HCT116 (cell line): ENCODE measurements at regions not wholly inside any gene's neighbourhood (a gene's known extent, or its start where the extent isn't known, plus 50 kb on each side); places are given as distances from the start of the nearest gene placed in this dataset.
"Not testable (repeated sequence)": the region's sequence is repeated elsewhere in the genome, so short reads cannot be mapped to it uniquely, and the experiment has no call there.

Experiments used
- ATAC-seq: fragments of 200-7000 bp; cut with Tn5 transposase; 2 replicates; pipeline ENCODE4 v1.9.1; 2020; ENCODE audit warnings: mild to moderate bottlenecking, moderate library complexity
- BruUV-seq: library from RNA; stranded (reverse); fragments of 400-500 nt; replicated peaks from 2 replicates; lab custom pipeline; 2021; lab: Mats Ljungman, UMichigan
- CTCF ChIA-PET: fragments of 300-600 bp; sonication (Branson Sonifier 250); formaldehyde crosslinking; loops from one replicate; lab custom pipeline; 2021; ENCODE audit warnings: antibody characterized with exemption; lab: Charles Lee
- POLR2A ChIA-PET: fragments of 300-600, 350-600 bp; sonication (Branson Sonifier 250); formaldehyde crosslinking; loops from one replicate; lab custom pipeline; 2021; ENCODE audit warnings: antibody characterized with exemption; lab: Charles Lee
- RAD21 ChIA-PET, 2 experiments: fragments of 300-600 bp; sonication (Branson Sonifier 250); formaldehyde crosslinking; loops; one replicate each; lab custom pipeline; 2023; ENCODE audit warnings: low total read pairs in 2 of 2; ENCODE audit not compliant: uncharacterized antibody in 2 of 2, unreplicated experiment in 2 of 2, low non-redundant PET in 1 of 2; lab: Charles Lee
- DNase-seq: peaks from one replicate; pipeline ENCODE4 v3.0.0-alpha.2; 2010; ENCODE audit warnings: low read depth, low spot score
- H2AFZ ChIP-seq: fragments of 200-600 bp; shearing (Covaris generic), sonication (generic); 2 replicates; pipeline ENCODE4 v1.6.1; 2017; ENCODE audit warnings: low read depth, mixed run types, mixed read lengths, antibody characterized with exemption, low read length; ENCODE audit not compliant: poor library complexity, severe bottlenecking
- H3K27ac ChIP-seq: 2 replicates; pipeline ENCODE4 v1.5.1; 2012; ENCODE audit warnings: low read depth, low read length
- H3K27me3 ChIP-seq: fragments of 200-600 bp; sonication (generic); 2 replicates; pipeline ENCODE4 v1.6.1; 2016; ENCODE audit warnings: mixed run types, low read length, mixed read lengths; ENCODE audit not compliant: insufficient read depth
- H3K36me3 ChIP-seq, 2 experiments: fragments of 200-500 bp in 1 of 2; fragments of 200-600 bp in 1 of 2; sonication (Bioruptor generic) in 1 of 2; sonication (generic) in 1 of 2; 2 replicates each; pipeline versions ENCODE4 v1.5.1 to v1.6.1; 2014 to 2016; ENCODE audit warnings: low read length in 2 of 2, inconsistent platforms in 1 of 2, mixed read lengths in 1 of 2, mixed run types in 1 of 2; ENCODE audit not compliant: insufficient read depth in 2 of 2, control insufficient read depth in 1 of 2
- H3K4me1 ChIP-seq, 2 experiments: fragments of 200-600 bp in 1 of 2; sonication (generic) in 1 of 2; 2 replicates each; pipeline versions ENCODE4 v1.5.1 to v1.6.1; 2012 to 2017; ENCODE audit warnings: low read length in 2 of 2, inconsistent platforms in 1 of 2, mild to moderate bottlenecking in 1 of 2, mixed read lengths in 1 of 2, mixed run types in 1 of 2, moderate library complexity in 1 of 2; ENCODE audit not compliant: insufficient read depth in 2 of 2, control insufficient read depth in 1 of 2
- H3K4me2 ChIP-seq: fragments of 200-600 bp; sonication (generic); 2 replicates; pipeline ENCODE4 v1.6.1; 2017; ENCODE audit warnings: mixed run types, low read length, mixed read lengths
- H3K4me3 ChIP-seq, 2 experiments: fragments of 200-600 bp in 1 of 2; sonication (generic) in 1 of 2; replicated peaks in 1 of 2; 2 replicates each; pipeline ENCODE4 v1.5.1; 2011 to 2016; ENCODE audit warnings: low read length in 2 of 2, control low read depth in 1 of 2, low read depth in 1 of 2, mild to moderate bottlenecking in 1 of 2, mixed read lengths in 1 of 2, mixed run types in 1 of 2
- H3K79me2 ChIP-seq: fragments of 200-600 bp; sonication (generic); 2 replicates; pipeline ENCODE4 v1.6.1; 2017; ENCODE audit warnings: mild to moderate bottlenecking, mixed run types, low read length, moderate library complexity, mixed read lengths; ENCODE audit not compliant: insufficient read depth
- H3K9ac ChIP-seq: fragments of 200-600 bp; sonication (generic); 2 replicates; pipeline ENCODE4 v1.6.1; 2016; ENCODE audit warnings: low read length, mixed read lengths
- H3K9me2 ChIP-seq: fragments of 200-600 bp; sonication (generic), shearing (Covaris generic); 2 replicates; pipeline ENCODE4 v1.6.1; 2017; ENCODE audit warnings: mixed run types, mild to moderate bottlenecking, moderate library complexity; ENCODE audit not compliant: insufficient read depth
- H3K9me3 ChIP-seq, 2 experiments: fragments of 200-500 bp in 1 of 2; fragments of 200-600 bp in 1 of 2; sonication (Bioruptor generic) in 1 of 2; sonication (generic) in 1 of 2; 2 replicates each; pipeline ENCODE4 v1.6.1; 2014 to 2017; ENCODE audit warnings: low read length in 2 of 2, mixed read lengths in 2 of 2, inconsistent platforms in 1 of 2, low read depth in 1 of 2, mild to moderate bottlenecking in 1 of 2, mixed run types in 1 of 2, moderate library complexity in 1 of 2; ENCODE audit not compliant: control insufficient read depth in 1 of 2, insufficient read depth in 1 of 2
- H4K20me1 ChIP-seq: fragments of 200-600 bp; sonication (generic), shearing (Covaris generic); 2 replicates; pipeline ENCODE4 v1.6.1; 2017; ENCODE audit warnings: mixed run types, mild to moderate bottlenecking, moderate library complexity; ENCODE audit not compliant: insufficient read depth
- CBX3 ChIP-seq: IDR thresholded peaks from 2 replicates; pipeline ENCODE4 v1.6.1; 2012; ENCODE audit warnings: low read depth
- ELF1 ChIP-seq: IDR thresholded peaks from 2 replicates; pipeline ENCODE4 v1.6.1; 2012; ENCODE audit warnings: low read depth, borderline replicate concordance
- EZH2 ChIP-seq: fragments of 200-600 bp; sonication (generic); IDR thresholded peaks from 2 replicates; pipeline ENCODE4 v1.6.1; 2017; ENCODE audit warnings: antibody characterized with exemption, mixed run types
- FOSL1 ChIP-seq: IDR thresholded peaks from 2 replicates; pipeline ENCODE4 v1.6.1; 2012; ENCODE audit warnings: low read depth
- JUND ChIP-seq: IDR thresholded peaks from 2 replicates; pipeline ENCODE4 v1.6.1; 2012
- POLR2A ChIP-seq: IDR thresholded peaks from 2 replicates; pipeline ENCODE4 v1.7.0; 2011; ENCODE audit warnings: borderline replicate concordance; ENCODE audit not compliant: insufficient read depth, insufficient read length; ENCODE audit errors: extremely low read depth
- POLR2AphosphoS5 ChIP-seq: IDR thresholded peaks from 2 replicates; pipeline ENCODE4 v1.6.1; 2011; ENCODE audit warnings: mild to moderate bottlenecking, low read depth, low read length, moderate library complexity
- SP1 ChIP-seq: IDR thresholded peaks from 2 replicates; pipeline ENCODE4 v1.6.1; 2012; ENCODE audit warnings: low read depth
- SRF ChIP-seq: IDR thresholded peaks from 2 replicates; pipeline ENCODE4 v1.6.1; 2012; ENCODE audit warnings: low read depth
- TCF7L2 ChIP-seq: IDR thresholded peaks from 2 replicates; pipeline ENCODE4 v1.7.0; 2011; ENCODE audit warnings: borderline replicate concordance, inconsistent platforms; ENCODE audit not compliant: insufficient read depth, insufficient read length; ENCODE audit errors: extremely low read depth
- ZFX ChIP-seq: fragments of 450-650 bp; IDR thresholded peaks from 2 replicates; pipeline ENCODE4 v1.6.1; 2017
- ZNF274 ChIP-seq: fragments of 200-500 bp; sonication (Bioruptor generic); IDR thresholded peaks from 2 replicates; pipeline ENCODE4 v1.6.1; 2014; ENCODE audit warnings: mild to moderate bottlenecking, low read depth, low read length, inconsistent platforms
- intact Hi-C: fragments of 100-400 bp; cut with micrococcal nuclease; formaldehyde crosslinking; loops from 2 replicates; pipeline ENCODE4 v1.10.0; 2022
- TF ChIP-seq, protein P1 (sequence below): IDR thresholded peaks from 2 replicates; pipeline ENCODE4 v1.6.1; 2012
- TF ChIP-seq, protein P2 (sequence below): IDR thresholded peaks from 2 replicates; pipeline ENCODE4 v1.6.1; 2012; ENCODE audit warnings: low read depth
- TF ChIP-seq, protein P3 (sequence below), 3 experiments: fragments of 200-600 bp in 1 of 3; sonication (generic) in 1 of 3; IDR thresholded peaks in 2 of 3; conservative IDR thresholded peaks in 1 of 3; 2 replicates each; pipeline ENCODE4 v1.5.1; 2012 to 2017; ENCODE audit warnings: low read depth in 2 of 3, low read length in 2 of 3, antibody characterized with exemption in 1 of 3, borderline replicate concordance in 1 of 3, control low read depth in 1 of 3, mild to moderate bottlenecking in 1 of 3, mixed read lengths in 1 of 3, mixed run types in 1 of 3, moderate library complexity in 1 of 3; ENCODE audit not compliant: insufficient read depth in 1 of 3

GRCh38 chr3:187481426-187481825 lies 113.2 kb downstream of the RTP4 start:
- no TSS peak for BruUV-seq
- ATAC-seq (no peak), DNase-seq (no peak)
- Histone ChIP-seq H3K79me2 (no peaks in the 10 kb centered on the region), H3K36me3 (no peaks in the 10 kb centered on the region), H4K20me1 (no peaks in the 10 kb centered on the region; the same call in 1 of the 2 replicates), H2AFZ (no peak overlapping the region), H3K9me3 (no peaks in the 10 kb centered on the region), H3K9ac (no peak overlapping the region), H3K4me2 (no peak overlapping the region), H3K4me3 (no peak overlapping the region), H3K27ac (no peak overlapping the region), H3K4me1 (no peaks in the 10 kb centered on the region), H3K27me3 (no peaks in the 10 kb centered on the region), H3K9me2 (no peaks in the 10 kb centered on the region)
- ChIA-PET RAD21 (no interaction called here), CTCF (no interaction called here), POLR2A (no interaction called here)
- intact Hi-C loops, result no loop called here
- TF ChIP-seq ZFX, result no peak
- TF ChIP-seq CBX3, result no peak
- TF ChIP-seq POLR2AphosphoS5, result no peak
- TF ChIP-seq ELF1, result no peak
- TF ChIP-seq, protein P1, sequence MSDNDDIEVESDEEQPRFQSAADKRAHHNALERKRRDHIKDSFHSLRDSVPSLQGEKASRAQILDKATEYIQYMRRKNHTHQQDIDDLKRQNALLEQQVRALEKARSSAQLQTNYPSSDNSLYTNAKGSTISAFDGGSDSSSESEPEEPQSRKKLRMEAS, result no peak
- TF ChIP-seq SP1, result no peak
- TF ChIP-seq TCF7L2, result no peak
- TF ChIP-seq ZNF274, result no peak
- TF ChIP-seq POLR2A, result no peak
- TF ChIP-seq EZH2, result no peak
- TF ChIP-seq, protein P2, sequence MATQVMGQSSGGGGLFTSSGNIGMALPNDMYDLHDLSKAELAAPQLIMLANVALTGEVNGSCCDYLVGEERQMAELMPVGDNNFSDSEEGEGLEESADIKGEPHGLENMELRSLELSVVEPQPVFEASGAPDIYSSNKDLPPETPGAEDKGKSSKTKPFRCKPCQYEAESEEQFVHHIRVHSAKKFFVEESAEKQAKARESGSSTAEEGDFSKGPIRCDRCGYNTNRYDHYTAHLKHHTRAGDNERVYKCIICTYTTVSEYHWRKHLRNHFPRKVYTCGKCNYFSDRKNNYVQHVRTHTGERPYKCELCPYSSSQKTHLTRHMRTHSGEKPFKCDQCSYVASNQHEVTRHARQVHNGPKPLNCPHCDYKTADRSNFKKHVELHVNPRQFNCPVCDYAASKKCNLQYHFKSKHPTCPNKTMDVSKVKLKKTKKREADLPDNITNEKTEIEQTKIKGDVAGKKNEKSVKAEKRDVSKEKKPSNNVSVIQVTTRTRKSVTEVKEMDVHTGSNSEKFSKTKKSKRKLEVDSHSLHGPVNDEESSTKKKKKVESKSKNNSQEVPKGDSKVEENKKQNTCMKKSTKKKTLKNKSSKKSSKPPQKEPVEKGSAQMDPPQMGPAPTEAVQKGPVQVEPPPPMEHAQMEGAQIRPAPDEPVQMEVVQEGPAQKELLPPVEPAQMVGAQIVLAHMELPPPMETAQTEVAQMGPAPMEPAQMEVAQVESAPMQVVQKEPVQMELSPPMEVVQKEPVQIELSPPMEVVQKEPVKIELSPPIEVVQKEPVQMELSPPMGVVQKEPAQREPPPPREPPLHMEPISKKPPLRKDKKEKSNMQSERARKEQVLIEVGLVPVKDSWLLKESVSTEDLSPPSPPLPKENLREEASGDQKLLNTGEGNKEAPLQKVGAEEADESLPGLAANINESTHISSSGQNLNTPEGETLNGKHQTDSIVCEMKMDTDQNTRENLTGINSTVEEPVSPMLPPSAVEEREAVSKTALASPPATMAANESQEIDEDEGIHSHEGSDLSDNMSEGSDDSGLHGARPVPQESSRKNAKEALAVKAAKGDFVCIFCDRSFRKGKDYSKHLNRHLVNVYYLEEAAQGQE, result no peak
- no peak for TF ChIP-seq JUND
- TF ChIP-seq FOSL1, result no peak
- TF ChIP-seq SRF, result no peak
- TF ChIP-seq, protein P3, sequence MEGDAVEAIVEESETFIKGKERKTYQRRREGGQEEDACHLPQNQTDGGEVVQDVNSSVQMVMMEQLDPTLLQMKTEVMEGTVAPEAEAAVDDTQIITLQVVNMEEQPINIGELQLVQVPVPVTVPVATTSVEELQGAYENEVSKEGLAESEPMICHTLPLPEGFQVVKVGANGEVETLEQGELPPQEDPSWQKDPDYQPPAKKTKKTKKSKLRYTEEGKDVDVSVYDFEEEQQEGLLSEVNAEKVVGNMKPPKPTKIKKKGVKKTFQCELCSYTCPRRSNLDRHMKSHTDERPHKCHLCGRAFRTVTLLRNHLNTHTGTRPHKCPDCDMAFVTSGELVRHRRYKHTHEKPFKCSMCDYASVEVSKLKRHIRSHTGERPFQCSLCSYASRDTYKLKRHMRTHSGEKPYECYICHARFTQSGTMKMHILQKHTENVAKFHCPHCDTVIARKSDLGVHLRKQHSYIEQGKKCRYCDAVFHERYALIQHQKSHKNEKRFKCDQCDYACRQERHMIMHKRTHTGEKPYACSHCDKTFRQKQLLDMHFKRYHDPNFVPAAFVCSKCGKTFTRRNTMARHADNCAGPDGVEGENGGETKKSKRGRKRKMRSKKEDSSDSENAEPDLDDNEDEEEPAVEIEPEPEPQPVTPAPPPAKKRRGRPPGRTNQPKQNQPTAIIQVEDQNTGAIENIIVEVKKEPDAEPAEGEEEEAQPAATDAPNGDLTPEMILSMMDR (IDR thresholded peaks at IDR 0.05 in 2 of 3, conservative IDR thresholded peaks at IDR 0.05 in 1 of 3; ENCODE audit: borderline replicate concordance in 1 of 3, insufficient read depth in 1 of 3, low read depth in 2 of 3, low read length in 2 of 3), result no peak

GRCh38 chr3:187475613-187476012 lies 107.4 kb downstream of the RTP4 start:
- H3K9me2 ChIP-seq, H4K20me1 ChIP-seq, intact Hi-C loops, H3K36me3 ChIP-seq, DNase-seq, BruUV-seq, H3K9ac ChIP-seq, H3K4me2 ChIP-seq, H3K4me3 ChIP-seq, CTCF ChIA-PET, H3K4me1 ChIP-seq, ATAC-seq, POLR2A ChIA-PET, H3K27ac ChIP-seq, H3K79me2 ChIP-seq, H2AFZ ChIP-seq, RAD21 ChIA-PET, H3K27me3 ChIP-seq: not testable (repeated sequence)
- peaks cover 0 to 13% of the 10 kb centered on the region in 2 experiments; a peak in 1 of 4 replicates for H3K9me3 ChIP-seq
